Skeletal muscle cell (primary cell): ENCODE measurements at regions not wholly inside any gene's neighbourhood (a gene's known extent, or its start where the extent isn't known, plus 50 kb on each side); places are given as distances from the start of the nearest gene placed in this dataset.
"Not testable (repeated sequence)": the region's sequence is repeated elsewhere in the genome, so short reads cannot be mapped to it uniquely, and the experiment has no call there.

Experiments used
- DNase-seq: peaks from one replicate; pipeline ENCODE4 v3.0.0-alpha.2; 2010; ENCODE audit warnings: low read depth
- H3K4me3 ChIP-seq: 2 replicates; pipeline ENCODE4 v1.5.1; 2011; ENCODE audit warnings: low read depth, mild to moderate bottlenecking, control low read depth, low read length, moderate library complexity

GRCh38 chr5:163682234-163682633 lies 176.8 kb downstream of the MAT2B start:
- no peak for DNase-seq
- no peak overlapping the region for H3K4me3 ChIP-seq

GRCh38 chr5:163687414-163687813 lies 182.0 kb downstream of the MAT2B start:
- DNase-seq, result no peak
- no peak overlapping the region for H3K4me3 ChIP-seq

GRCh38 chr5:163692091-163692490 lies 186.7 kb downstream of the MAT2B start:
- DNase-seq, result no peak

GRCh38 chr5:163695830-163696578 lies 190.6 kb downstream of the MAT2B start:
- peak; percentile 41 for DNase-seq
- no peak overlapping the region for H3K4me3 ChIP-seq

More at GRCh38 chr5:163692091-163692490, 186.7 kb downstream of the MAT2B start:
- no peak overlapping the region for H3K4me3 ChIP-seq

- no peak overlapping the region for H3K4me3 ChIP-seq
- DNase-seq, result no peak
Measured at GRCh38 chr5:163696579-163696887, 191.1 kb downstream of the MAT2B start.

- no peak overlapping the region for H3K4me3 ChIP-seq
- peak; percentile 9 for DNase-seq
Measured at GRCh38 chr5:163706053-163706771, 200.8 kb downstream of the MAT2B start.

- no peak overlapping the region for H3K4me3 ChIP-seq
- no peak for DNase-seq
Measured at GRCh38 chr5:163712011-163712410, 206.6 kb downstream of the MAT2B start.

- DNase-seq, result no peak
- no peak overlapping the region for H3K4me3 ChIP-seq
Measured at GRCh38 chr5:163718272-163718671, 212.9 kb downstream of the MAT2B start.

GRCh38 chr5:163724305-163724704 lies 218.9 kb downstream of the MAT2B start:
- H3K4me3 ChIP-seq, result no peak overlapping the region
- DNase-seq, result no peak

- no peak overlapping the region for H3K4me3 ChIP-seq
- no peak for DNase-seq
Measured at GRCh38 chr5:163727028-163727427, 221.6 kb downstream of the MAT2B start.

- DNase-seq, result no peak
- H3K4me3 ChIP-seq, result no peak overlapping the region
Measured at GRCh38 chr5:163730206-163730756, 224.9 kb downstream of the MAT2B start.

- no peak overlapping the region for H3K4me3 ChIP-seq
- no peak for DNase-seq
Measured at GRCh38 chr5:163731256-163731655, 225.8 kb downstream of the MAT2B start.

GRCh38 chr5:163735069-163735468 lies 229.7 kb downstream of the MAT2B start:
- DNase-seq, result no peak
- no peak overlapping the region for H3K4me3 ChIP-seq

GRCh38 chr5:163747586-163747985 lies 242.2 kb downstream of the MAT2B start:
- no peak overlapping the region for H3K4me3 ChIP-seq
- DNase-seq, result no peak

- no peak for DNase-seq
- no peak overlapping the region for H3K4me3 ChIP-seq
Measured at GRCh38 chr5:163748934-163749333, 243.5 kb downstream of the MAT2B start.

- not testable (repeated sequence) for H3K4me3 ChIP-seq, DNase-seq
Measured at GRCh38 chr5:163750415-163750814, 245.0 kb downstream of the MAT2B start.

GRCh38 chr5:163755505-163755904 lies 250.1 kb downstream of the MAT2B start:
- H3K4me3 ChIP-seq, result no peak overlapping the region
- no peak for DNase-seq

GRCh38 chr5:163756170-163756569 lies 250.8 kb downstream of the MAT2B start:
- H3K4me3 ChIP-seq, result no peak overlapping the region
- no peak for DNase-seq

- no peak overlapping the region for H3K4me3 ChIP-seq
- peak; percentile 42 for DNase-seq
Measured at GRCh38 chr5:163757344-163757743, 251.9 kb downstream of the MAT2B start.

GRCh38 chr5:163758283-163758711 lies 252.9 kb downstream of the MAT2B start:
- peak; percentile 51 for DNase-seq
- no peak overlapping the region for H3K4me3 ChIP-seq
